Activated CD8-positive, alpha-beta memory T cell treated with anti-CD3 and anti-CD28 coated beads for 4 hours (primary cell): ENCODE measurements at regions not wholly inside any gene's neighbourhood (a gene's known extent, or its start where the extent isn't known, plus 50 kb on each side); places are given as distances from the start of the nearest gene placed in this dataset.
"Not testable (repeated sequence)": the region's sequence is repeated elsewhere in the genome, so short reads cannot be mapped to it uniquely, and the experiment has no call there.

Experiments
- DNase-seq, 2 donors: peaks; one replicate each; pipeline ENCODE4 v3.0.0-alpha.2; 2020; ENCODE audit warnings: low read depth in 2 of 2

- DNase-seq, result no peak
Measured at GRCh38 chr10:42883993-42884983, 101.7 kb downstream of the BMS1 start.

GRCh38 chr10:42885491-42886270 is 103.1 kb downstream of the BMS1 start:
- no peak for DNase-seq

DNA sequence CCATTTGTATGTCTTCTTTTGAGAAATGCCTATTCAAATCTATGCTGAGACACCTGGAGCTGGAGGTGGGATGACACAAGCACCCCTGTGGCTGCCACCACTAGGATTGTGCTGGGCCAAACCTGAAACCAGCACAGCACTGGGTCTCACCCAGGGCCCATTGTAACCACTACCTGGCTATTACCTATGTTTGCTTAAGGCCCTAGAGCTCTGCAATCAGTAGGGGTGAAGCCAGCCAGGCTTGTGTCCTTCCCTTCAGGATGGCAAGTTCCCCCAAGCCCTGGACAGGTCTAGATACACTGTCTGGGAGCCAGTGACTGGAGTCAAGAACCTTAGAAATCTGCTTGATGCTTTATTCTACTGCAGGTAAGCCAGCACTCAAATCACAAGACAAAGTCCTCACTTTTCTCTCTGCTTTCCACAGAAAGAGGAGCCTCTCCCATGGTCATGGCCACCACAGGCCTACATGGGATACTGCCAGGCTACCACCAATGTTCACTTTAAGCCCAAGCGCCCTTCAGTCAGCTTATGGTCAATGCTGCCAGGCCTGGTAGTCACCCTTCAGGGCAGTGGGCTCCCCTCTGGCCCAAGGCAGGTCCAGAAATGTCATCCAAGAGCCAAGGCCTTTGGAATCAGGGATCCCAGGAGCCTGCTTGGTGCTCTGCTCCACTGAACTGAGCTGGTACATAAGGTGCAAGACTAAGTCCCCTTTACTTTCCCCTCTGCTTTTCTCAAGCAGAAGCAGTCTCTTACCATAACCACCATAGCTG is 105.3 kb downstream of the BMS1 start:
- DNase-seq, result no peak

GRCh38 chr10:42888504-42889095 is 106.0 kb downstream of the BMS1 start:
- DNase-seq, result no peak

- DNase-seq, result no peak
Measured at GRCh38 chr10:42896735-42897134, 114.1 kb downstream of the BMS1 start.

DNA sequence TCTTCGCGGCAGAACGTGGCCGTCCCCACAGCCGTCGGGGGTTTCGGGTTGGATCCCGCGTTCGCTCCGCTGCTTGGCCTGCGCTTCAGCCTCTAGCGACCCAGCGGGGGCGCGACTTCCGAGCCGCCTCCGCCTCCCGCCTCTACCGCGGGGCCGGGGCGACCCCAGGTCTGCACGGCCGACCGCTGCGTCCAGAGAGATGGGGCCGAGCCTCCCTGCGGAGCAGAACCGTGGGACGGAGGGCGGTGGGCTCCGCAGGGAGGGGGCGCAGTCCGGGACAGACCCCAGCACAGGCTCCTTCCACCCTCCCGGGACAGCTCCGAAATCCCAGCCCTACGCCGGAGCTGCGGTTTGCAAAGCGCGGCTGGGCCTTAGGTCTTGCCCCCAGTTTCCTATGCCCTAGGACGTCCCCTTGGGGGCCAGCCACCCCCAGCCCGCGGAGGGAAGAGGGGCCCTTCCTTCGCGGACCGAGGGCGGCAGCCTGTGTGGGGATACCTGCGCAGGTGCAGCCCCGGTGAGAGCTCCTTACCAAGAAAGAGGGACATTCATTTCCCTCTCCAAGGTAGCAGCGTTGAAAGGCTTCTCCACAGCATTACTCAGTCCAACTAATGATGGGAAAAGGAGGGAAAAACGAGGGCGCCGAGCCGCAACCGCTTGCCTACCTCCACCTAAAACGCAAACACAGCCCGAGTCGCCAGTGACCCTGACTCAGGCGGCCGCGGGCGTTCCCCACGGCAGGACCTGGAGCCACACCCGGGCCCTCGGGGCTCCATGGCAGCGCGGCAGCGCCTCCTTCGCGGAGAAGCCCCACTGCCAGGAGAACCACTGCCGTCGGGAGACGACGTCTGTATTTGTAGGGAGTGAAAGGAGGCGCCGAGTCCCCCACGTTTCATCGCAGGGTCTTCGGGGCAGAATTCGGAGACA is 115.7 kb downstream of the BMS1 start:
- no peak for DNase-seq

GRCh38 chr10:42899036-42899435 is 116.4 kb downstream of the BMS1 start:
- DNase-seq, result no peak

DNA sequence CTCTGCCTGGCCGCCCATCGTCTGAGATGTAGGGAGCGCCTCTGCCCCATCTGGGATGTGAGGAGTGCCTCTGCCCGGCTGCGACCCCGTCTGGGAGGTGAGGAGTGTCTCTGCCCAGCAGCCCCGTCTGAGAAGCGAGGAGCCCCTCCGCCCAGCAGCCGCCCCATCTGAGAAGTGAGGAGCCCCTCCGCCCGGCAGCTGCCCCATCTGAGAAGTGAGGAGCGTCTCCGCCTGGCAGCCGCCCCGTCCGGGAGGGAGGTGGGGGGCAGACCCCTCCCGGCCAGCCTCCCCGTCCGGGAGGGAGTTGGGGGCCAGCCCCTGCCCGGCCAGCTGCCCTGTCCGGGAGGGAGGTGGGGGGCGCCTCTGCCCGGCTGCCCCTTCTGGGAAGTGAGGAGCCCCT is 117.8 kb downstream of the BMS1 start:
- not testable (repeated sequence) for DNase-seq

GRCh38 chr10:42911359-42911758 is 128.8 kb downstream of the BMS1 start:
- DNase-seq, result no peak

GRCh38 chr10:42916974-42917373 is 134.4 kb downstream of the BMS1 start:
- no peak for DNase-seq

DNA sequence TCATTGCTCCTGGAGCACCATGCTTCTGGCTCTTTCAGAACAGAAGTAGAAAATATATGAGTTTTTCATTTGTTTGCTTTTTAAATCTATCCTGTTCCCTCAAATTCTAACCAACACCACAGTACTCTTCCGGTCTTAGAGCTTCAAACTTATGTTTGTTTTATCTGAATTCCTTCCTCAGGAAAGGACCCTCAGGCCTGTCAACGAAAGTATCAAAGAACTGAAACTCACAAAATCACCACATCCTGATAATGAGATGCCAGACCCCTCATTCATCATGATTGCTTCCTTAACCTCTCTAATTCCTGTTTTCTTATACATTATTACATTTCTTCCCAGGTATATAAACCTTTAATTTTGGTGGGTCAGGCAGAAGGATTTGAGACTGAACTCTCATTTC is 135.2 kb downstream of the BMS1 start:
- DNase-seq, result no peak

DNA sequence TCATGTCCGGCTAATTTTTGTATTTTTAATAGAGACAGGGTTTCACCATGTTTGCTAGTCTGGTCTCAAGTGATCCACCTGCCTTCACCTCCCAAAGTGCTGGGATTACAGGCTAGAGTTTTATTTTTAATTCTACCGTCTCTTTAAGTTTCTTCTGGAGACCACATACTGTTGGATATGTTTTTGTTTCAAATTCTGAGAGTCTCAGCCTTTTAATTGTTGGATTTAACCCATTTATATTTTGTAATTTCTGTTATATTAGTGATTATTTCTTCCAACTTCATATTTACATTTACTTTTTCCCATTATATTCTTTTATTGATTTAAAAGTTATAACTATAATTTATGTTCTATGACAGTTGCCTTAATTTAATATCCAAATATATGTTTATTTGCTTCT is 139.4 kb downstream of the BMS1 start:
- no peak for DNase-seq

GRCh38 chr10:42924484-42924883 is 141.9 kb downstream of the BMS1 start:
- DNase-seq, result no peak

DNA sequence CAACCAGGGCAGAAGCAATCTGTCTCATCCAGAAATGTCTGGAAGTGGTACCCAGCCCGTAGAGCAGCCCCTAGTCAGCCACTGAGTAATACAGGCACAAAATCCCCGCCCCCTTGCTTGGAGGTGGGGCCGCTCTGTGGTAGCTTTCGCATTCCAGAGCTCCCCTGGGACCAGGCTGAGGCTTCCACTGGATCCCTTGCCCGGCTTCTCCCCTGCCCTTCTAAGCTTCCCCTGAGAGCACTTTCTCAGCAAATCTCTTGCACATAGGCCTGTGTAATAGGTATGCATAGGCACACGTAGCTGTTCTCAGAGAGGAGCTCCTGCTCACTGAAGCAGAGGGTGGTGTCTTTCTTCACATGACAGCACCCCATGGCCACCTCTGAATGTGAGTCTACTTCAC is 144.2 kb downstream of the BMS1 start:
- DNase-seq, result no peak

DNA sequence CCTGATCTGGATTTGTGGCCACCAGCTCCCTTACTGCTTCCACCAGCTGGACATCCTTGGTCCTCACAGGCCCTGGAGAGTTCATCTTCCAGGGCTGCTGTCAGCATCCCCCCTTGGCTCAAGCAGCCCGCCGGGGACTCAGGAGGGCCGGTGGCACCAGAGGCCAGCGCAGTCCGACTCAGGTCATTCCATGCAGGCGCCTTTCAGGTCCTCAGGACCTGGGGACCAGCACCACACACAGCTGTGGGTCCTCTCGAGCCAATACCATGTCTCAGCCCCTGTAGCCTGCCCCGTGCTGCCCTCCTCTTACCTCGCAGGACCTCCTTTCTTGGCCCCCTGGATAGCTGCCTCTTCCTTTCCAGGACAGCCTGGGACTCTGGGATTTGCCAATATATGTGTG is 145.5 kb downstream of the BMS1 start:
- no peak for DNase-seq

GRCh38 chr10:42929236-42929635 is 146.6 kb downstream of the BMS1 start:
- no peak for DNase-seq

- no peak for DNase-seq
Measured at GRCh38 chr10:42929993-42930392, 146.9 kb upstream of the RET start.

DNA sequence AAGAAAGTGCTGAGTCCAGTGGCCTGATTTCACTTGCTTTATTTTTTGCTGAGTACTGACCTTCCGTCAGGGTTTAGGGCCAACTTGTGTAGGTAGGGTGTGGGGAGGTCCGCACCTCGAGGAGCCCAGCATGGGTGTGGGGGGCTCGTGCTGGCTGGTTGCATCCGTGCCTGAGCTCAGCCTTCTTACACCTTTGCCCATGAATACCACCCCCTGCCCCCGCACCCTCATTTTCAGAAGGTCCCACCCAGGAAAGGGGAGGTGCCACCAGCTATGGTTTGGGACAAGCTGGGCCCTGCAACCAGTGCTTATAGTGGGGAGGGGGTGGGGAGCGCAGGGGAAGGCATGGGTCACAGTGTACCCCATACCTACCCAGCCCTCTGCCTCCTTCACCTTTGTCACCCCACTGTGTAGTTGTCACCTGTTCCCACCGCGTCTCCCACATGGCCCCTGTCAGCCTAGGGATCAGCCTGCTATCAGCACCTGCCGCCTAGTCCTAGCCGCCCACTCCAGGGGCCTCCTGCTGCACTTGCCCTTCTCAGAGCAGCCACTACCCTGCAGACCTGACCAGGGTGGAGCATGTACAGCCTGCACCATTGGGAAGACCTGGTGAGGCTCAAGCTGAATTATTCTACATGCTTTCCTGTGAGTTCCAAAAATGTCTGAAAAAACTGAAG is 146.2 kb upstream of the RET start:
- DNase-seq, result no peak

DNA sequence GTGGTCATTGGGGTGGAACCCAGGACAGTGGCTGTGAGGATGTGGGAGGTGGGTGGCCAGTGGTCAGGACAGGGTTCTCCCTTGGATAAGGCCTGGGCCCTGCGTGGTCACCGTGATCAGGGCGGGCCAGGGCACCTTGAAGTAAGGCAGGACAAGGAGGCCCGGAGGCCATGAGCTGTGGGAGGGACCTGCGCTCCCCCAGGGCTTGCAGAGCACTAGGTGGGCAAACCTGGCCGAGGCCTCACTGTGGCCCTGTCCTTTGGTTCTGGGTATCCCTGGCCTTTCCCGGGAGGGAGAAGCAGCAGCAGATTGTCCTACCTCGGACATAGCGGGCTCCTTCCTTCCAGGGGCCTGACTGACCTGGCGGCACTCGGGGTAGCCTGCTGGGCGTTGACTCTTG is 144.8 kb upstream of the RET start:
- DNase-seq, result no peak
